ENCODE measurements at regions not wholly inside any gene's neighbourhood (a gene's known extent, or its start where the extent isn't known, plus 50 kb on each side); places are given as distances from the start of the nearest gene placed in this dataset.

DNA sequence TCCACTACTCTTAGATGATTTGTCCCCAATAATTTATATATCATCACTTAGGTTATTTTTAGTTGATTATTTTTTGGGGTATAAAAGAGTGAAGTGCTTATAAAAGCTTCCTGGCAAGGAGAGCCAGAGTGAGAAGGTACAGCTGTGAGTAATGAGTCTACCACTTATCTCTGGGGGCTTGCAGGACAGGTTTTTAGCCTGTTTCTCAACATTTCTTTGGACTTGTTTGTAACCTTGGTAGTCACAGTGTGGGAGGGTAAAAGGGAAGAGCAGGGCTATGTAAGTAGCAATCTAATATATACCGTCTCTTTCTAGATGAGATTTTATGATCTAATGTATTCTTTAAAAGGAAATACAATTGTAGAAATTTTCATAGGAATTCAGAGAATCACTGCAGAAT, 321.3 kb upstream of the GOLIM4 start:
- TF ChIP-seq EZH2 (IDR thresholded peaks at IDR 0.05) (no peak), POLR2AphosphoS5 (IDR thresholded peaks at IDR 0.05; ENCODE audit: borderline replicate concordance, low read depth, low read length) (no peak), FOXP2 (optimal IDR thresholded peaks at IDR 0.05; ENCODE audit: control extremely low read depth, extremely low read length, insufficient read depth) (no peak)
